ENCODE measurements at regions not wholly inside any gene's neighbourhood (a gene's known extent, or its start where the extent isn't known, plus 50 kb on each side); places are given as distances from the start of the nearest gene placed in this dataset.

DNA sequence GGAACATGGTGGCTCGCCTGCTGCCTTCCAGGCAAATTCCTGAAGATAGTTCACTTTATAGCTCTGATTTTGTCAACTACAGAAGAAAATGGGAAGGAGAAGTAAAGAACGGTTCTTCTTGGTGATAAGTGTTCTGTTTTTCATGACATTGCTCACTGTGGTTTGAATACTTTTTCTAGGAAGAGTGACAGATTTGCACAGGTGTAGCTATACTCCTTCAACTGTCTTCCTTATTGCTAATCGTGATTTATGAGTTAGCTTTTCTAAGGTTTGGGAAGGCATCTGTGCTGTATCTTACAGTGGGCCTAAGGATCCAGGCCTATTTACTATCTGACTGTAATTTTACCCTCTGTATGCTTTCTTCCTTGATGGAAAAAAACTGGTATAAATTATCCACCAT, 405.6 kb downstream of the NDFIP2 start:
- no peak for TF ChIP-seq POLR2A (IDR thresholded peaks at IDR 0.05)
- TF ChIP-seq CTCF (IDR thresholded peaks at IDR 0.05), result no peak
- no peak for TF ChIP-seq POLR2AphosphoS5 (IDR thresholded peaks at IDR 0.05)

Data from transverse colon (tissue), 4 donors.